ENCODE measurements at regions not wholly inside any gene's neighbourhood (a gene's known extent, or its start where the extent isn't known, plus 50 kb on each side); places are given as distances from the start of the nearest gene placed in this dataset.

DNA sequence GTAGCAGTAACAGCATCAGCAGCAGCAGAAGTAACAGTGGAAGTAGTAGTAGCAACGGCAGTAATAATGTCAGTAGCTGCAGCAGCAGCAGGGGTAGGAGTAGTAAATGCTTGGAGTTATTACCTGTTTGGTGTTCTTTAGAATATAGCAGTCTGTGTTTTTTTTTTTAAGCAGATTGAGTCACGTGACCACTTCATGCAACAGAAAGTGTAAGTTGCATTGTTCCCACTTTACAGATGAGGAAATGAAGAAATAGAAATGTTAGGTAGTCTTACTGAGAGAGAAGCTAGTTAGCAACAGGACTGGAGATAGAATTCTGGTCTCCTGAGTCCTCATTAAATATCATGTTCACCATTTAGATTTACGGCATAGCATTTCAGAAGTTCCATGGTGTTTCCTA lies 358.2 kb downstream of the HAPSTR1 start:
- TF ChIP-seq TAF1 (conservative IDR thresholded peaks at IDR 0.05) (no peak), RAD21 (IDR thresholded peaks at IDR 0.05) (no peak), RXRA (IDR thresholded peaks at IDR 0.05) (no peak), GABPA (IDR thresholded peaks at IDR 0.05 in 1 of 2, conservative IDR thresholded peaks at IDR 0.05 in 1 of 2) (no peak), YY1 (IDR thresholded peaks at IDR 0.05) (no peak), SP1 (IDR thresholded peaks at IDR 0.05) (no peak), JUND (IDR thresholded peaks at IDR 0.05) (no peak)
- TF ChIP-seq, protein P1, sequence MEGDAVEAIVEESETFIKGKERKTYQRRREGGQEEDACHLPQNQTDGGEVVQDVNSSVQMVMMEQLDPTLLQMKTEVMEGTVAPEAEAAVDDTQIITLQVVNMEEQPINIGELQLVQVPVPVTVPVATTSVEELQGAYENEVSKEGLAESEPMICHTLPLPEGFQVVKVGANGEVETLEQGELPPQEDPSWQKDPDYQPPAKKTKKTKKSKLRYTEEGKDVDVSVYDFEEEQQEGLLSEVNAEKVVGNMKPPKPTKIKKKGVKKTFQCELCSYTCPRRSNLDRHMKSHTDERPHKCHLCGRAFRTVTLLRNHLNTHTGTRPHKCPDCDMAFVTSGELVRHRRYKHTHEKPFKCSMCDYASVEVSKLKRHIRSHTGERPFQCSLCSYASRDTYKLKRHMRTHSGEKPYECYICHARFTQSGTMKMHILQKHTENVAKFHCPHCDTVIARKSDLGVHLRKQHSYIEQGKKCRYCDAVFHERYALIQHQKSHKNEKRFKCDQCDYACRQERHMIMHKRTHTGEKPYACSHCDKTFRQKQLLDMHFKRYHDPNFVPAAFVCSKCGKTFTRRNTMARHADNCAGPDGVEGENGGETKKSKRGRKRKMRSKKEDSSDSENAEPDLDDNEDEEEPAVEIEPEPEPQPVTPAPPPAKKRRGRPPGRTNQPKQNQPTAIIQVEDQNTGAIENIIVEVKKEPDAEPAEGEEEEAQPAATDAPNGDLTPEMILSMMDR (IDR thresholded peaks at IDR 0.05; ENCODE audit: low read depth, low read length, missing input control), result no peak
- TF ChIP-seq, protein P2, sequence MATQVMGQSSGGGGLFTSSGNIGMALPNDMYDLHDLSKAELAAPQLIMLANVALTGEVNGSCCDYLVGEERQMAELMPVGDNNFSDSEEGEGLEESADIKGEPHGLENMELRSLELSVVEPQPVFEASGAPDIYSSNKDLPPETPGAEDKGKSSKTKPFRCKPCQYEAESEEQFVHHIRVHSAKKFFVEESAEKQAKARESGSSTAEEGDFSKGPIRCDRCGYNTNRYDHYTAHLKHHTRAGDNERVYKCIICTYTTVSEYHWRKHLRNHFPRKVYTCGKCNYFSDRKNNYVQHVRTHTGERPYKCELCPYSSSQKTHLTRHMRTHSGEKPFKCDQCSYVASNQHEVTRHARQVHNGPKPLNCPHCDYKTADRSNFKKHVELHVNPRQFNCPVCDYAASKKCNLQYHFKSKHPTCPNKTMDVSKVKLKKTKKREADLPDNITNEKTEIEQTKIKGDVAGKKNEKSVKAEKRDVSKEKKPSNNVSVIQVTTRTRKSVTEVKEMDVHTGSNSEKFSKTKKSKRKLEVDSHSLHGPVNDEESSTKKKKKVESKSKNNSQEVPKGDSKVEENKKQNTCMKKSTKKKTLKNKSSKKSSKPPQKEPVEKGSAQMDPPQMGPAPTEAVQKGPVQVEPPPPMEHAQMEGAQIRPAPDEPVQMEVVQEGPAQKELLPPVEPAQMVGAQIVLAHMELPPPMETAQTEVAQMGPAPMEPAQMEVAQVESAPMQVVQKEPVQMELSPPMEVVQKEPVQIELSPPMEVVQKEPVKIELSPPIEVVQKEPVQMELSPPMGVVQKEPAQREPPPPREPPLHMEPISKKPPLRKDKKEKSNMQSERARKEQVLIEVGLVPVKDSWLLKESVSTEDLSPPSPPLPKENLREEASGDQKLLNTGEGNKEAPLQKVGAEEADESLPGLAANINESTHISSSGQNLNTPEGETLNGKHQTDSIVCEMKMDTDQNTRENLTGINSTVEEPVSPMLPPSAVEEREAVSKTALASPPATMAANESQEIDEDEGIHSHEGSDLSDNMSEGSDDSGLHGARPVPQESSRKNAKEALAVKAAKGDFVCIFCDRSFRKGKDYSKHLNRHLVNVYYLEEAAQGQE (IDR thresholded peaks at IDR 0.05), result no peak
- TF ChIP-seq, protein P3, sequence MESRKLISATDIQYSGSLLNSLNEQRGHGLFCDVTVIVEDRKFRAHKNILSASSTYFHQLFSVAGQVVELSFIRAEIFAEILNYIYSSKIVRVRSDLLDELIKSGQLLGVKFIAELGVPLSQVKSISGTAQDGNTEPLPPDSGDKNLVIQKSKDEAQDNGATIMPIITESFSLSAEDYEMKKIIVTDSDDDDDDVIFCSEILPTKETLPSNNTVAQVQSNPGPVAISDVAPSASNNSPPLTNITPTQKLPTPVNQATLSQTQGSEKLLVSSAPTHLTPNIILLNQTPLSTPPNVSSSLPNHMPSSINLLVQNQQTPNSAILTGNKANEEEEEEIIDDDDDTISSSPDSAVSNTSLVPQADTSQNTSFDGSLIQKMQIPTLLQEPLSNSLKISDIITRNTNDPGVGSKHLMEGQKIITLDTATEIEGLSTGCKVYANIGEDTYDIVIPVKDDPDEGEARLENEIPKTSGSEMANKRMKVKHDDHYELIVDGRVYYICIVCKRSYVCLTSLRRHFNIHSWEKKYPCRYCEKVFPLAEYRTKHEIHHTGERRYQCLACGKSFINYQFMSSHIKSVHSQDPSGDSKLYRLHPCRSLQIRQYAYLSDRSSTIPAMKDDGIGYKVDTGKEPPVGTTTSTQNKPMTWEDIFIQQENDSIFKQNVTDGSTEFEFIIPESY (IDR thresholded peaks at IDR 0.05), result no peak
- TF ChIP-seq, protein P4, sequence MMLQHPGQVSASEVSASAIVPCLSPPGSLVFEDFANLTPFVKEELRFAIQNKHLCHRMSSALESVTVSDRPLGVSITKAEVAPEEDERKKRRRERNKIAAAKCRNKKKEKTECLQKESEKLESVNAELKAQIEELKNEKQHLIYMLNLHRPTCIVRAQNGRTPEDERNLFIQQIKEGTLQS (IDR thresholded peaks at IDR 0.05), result no peak

Measured in liver (tissue), 3 donors.